K562 (cell line): ENCODE measurements at regions not wholly inside any gene's neighbourhood (a gene's known extent, or its start where the extent isn't known, plus 50 kb on each side); places are given as distances from the start of the nearest gene placed in this dataset.
A peak's percentile ranks its signal among the peaks of the same experiment; 100 is the strongest.

Experiments used
- ATAC-seq: fragments of 200-7000 bp; cut with Tn5 transposase; 3 replicates; pipeline ENCODE4 v1.9.1; 2020; ENCODE audit warnings: moderate library complexity
- BruUV-seq: library from RNA; stranded (reverse); fragments of 400-500 nt; replicated peaks from 2 replicates; lab custom pipeline; 2021; lab: Mats Ljungman, UMichigan
- CTCF ChIA-PET: fragments of 300-600 bp; formaldehyde crosslinking; extraction: SDS; loops from one replicate; lab custom pipeline; 2021; ENCODE audit warnings: low intra/inter-chr PET ratio; lab: Yijun Ruan, JAX
- POLR2A ChIA-PET: fragments of 300-600, 350-650 bp; sonication (Branson Sonifier 250); formaldehyde crosslinking; extraction: SDS; loops from one replicate; lab custom pipeline; 2021; ENCODE audit warnings: antibody characterized with exemption, inconsistent platforms; lab: Yijun Ruan, JAX
- DNase-seq, 4 experiments: peaks; one replicate each; pipeline versions ENCODE4 v3.0.0 to v3.0.0-alpha.2; 2011 to 2018; ENCODE audit warnings: low spot score in 3 of 4, mixed read lengths in 3 of 4; ENCODE audit errors: extremely low read depth in 1 of 4
- FAIRE-seq: peaks from 2 replicates; lab custom pipeline; 2011; peaks lifted over from hg19 to GRCh38; lab: Jason Lieb, UNC
- H2AFZ ChIP-seq: 2 replicates; pipeline ENCODE4 v1.6.0; 2011; ENCODE audit warnings: low read depth, low read length, control low read depth, inconsistent platforms
- H3K27ac ChIP-seq: fragments of 200-600 bp; 3 replicates; pipeline ENCODE4 v1.8.0; 2011; ENCODE audit warnings: low read depth, mild to moderate bottlenecking, control low read depth, inconsistent platforms, low read length, moderate library complexity, mixed read lengths; ENCODE audit errors: extremely low read depth
- H3K27me3 ChIP-seq, 2 experiments: fragments of 300-600 bp in 1 of 2; 2 replicates in 1 of 2; 3 replicates in 1 of 2; pipeline versions ENCODE4 v1.6.0 to v1.8.0; 2011; ENCODE audit warnings: inconsistent platforms in 2 of 2, low read length in 2 of 2, mild to moderate bottlenecking in 1 of 2, mixed read lengths in 1 of 2, moderate library complexity in 1 of 2; ENCODE audit not compliant: control insufficient read depth in 2 of 2, insufficient read depth in 2 of 2
- H3K36me3 ChIP-seq: fragments of 300-600 bp; 3 replicates; pipeline ENCODE4 v1.8.0; 2011; ENCODE audit warnings: mild to moderate bottlenecking, low read length, inconsistent platforms; ENCODE audit not compliant: control insufficient read depth, insufficient read depth
- H3K4me1 ChIP-seq, 2 experiments: fragments of 200-600 bp in 1 of 2; replicated peaks in 1 of 2; 2 replicates in 1 of 2; 3 replicates in 1 of 2; pipeline versions ENCODE4 v1.5.1 to v1.8.0; 2011; ENCODE audit warnings: inconsistent platforms in 2 of 2, low read length in 2 of 2, mild to moderate bottlenecking in 1 of 2, mixed read lengths in 1 of 2, moderate library complexity in 1 of 2; ENCODE audit not compliant: control insufficient read depth in 2 of 2, insufficient read depth in 2 of 2
- H3K4me2 ChIP-seq: 2 replicates; pipeline ENCODE4 v1.6.1; 2011; ENCODE audit warnings: low read length, control low read depth, inconsistent platforms, mixed read lengths; ENCODE audit not compliant: insufficient read depth
- H3K4me3 ChIP-seq: fragments of 200-600 bp; sonication (generic), shearing (Covaris generic); 2 replicates; pipeline ENCODE4 v1.5.1; 2016; ENCODE audit warnings: control low read depth, inconsistent platforms
- H3K79me2 ChIP-seq: fragments of 200-600 bp; 3 replicates; pipeline ENCODE4 v1.8.0; 2011; ENCODE audit warnings: low read length, inconsistent platforms; ENCODE audit not compliant: control insufficient read depth, insufficient read depth
- H3K9ac ChIP-seq, 2 experiments: 2 replicates each; pipeline versions ENCODE4 v1.6.0 to v1.6.1; 2011; ENCODE audit warnings: low read depth in 2 of 2, low read length in 2 of 2, control low read depth in 1 of 2, inconsistent platforms in 1 of 2, mild to moderate bottlenecking in 1 of 2, mixed read lengths in 1 of 2; ENCODE audit not compliant: insufficient read depth in 1 of 2
- H3K9me1 ChIP-seq: one replicate; pipeline ENCODE4 v1.6.0; 2011; ENCODE audit warnings: inconsistent platforms, mild to moderate bottlenecking, low read length, moderate library complexity; ENCODE audit not compliant: control insufficient read depth, insufficient read depth
- H3K9me3 ChIP-seq: replicated peaks from 2 replicates; pipeline ENCODE4 v1.5.1; 2011; ENCODE audit warnings: low read depth, low read length, inconsistent platforms; ENCODE audit not compliant: control insufficient read depth, insufficient read depth
- H4K20me1 ChIP-seq: replicated peaks from 2 replicates; pipeline ENCODE4 v1.6.1; 2011; ENCODE audit warnings: low read length, inconsistent platforms, mixed read lengths; ENCODE audit not compliant: control insufficient read depth, insufficient read depth
- CXXC5 ChIP-seq: fragments of 250-450 bp; sonication (Bioruptor Pico); IDR thresholded peaks from 2 replicates; pipeline ENCODE4 v1.8.0; 2022; ENCODE audit warnings: inconsistent platforms, mild to moderate bottlenecking, moderate library complexity
- DPF2 ChIP-seq: fragments of 450-650 bp; IDR thresholded peaks from 2 replicates; pipeline ENCODE4 v1.6.1; 2016
- FOXA1 ChIP-seq: fragments of 450-650 bp; IDR thresholded peaks from 2 replicates; pipeline ENCODE4 v1.6.1; 2016; ENCODE audit warnings: mild to moderate bottlenecking, borderline replicate concordance
- SAP30 ChIP-seq: fragments of 200-600 bp; sonication (generic); IDR thresholded peaks from 2 replicates; pipeline ENCODE4 v1.6.1; 2012; ENCODE audit warnings: borderline replicate concordance, low read depth, mild to moderate bottlenecking, moderate library complexity, low read length, control low read depth, inconsistent platforms; ENCODE audit not compliant: insufficient read depth, poor library complexity, severe bottlenecking
- TAL1 ChIP-seq: fragments of 450-650 bp; IDR thresholded peaks from 2 replicates; pipeline ENCODE4 v1.6.1; 2016; ENCODE audit warnings: mild to moderate bottlenecking
- ZBED1 ChIP-seq: IDR thresholded peaks from 2 replicates; pipeline ENCODE4 v1.6.1; 2014
- ZNF23 ChIP-seq: fragments of 250-450 bp; sonication (Bioruptor Pico); IDR thresholded peaks from 2 replicates; pipeline ENCODE4 v1.4.0; 2020; ENCODE audit warnings: mild to moderate bottlenecking
- ZSCAN29 ChIP-seq: fragments of 450-650 bp; IDR thresholded peaks from 2 replicates; pipeline ENCODE4 v1.6.1; 2017
- WGBS: fragments of 100-300 bp; shearing (Covaris generic); methylation state at CpG from one replicate; pipeline ENCODE4 v1.1.6; 2016; ENCODE audit warnings: low coverage, mixed read lengths; ENCODE audit not compliant: insufficient coverage; ENCODE audit errors: missing lambda C conversion rate; 5-methylcytosine and 5-hydroxymethylcytosine counted together
- in situ Hi-C: fragments of 300-500 bp; cut with MboI; formaldehyde crosslinking; loops from 4 replicates; pipeline ENCODE4 v1.15.0; 2018; ENCODE audit warnings: inconsistent platforms, mixed read lengths
- intact Hi-C: fragments of 100-400 bp; cut with micrococcal nuclease; formaldehyde crosslinking; loops from 2 replicates; pipeline ENCODE4 v1.14.2; 2022
- TF ChIP-seq, protein P1 (sequence below), 3 experiments: IDR thresholded peaks in 2 of 3; conservative IDR thresholded peaks in 1 of 3; 2 replicates each; pipeline ENCODE4 v1.5.1; 2011 to 2012; ENCODE audit warnings: low read length in 3 of 3, mild to moderate bottlenecking in 3 of 3, control low read depth in 2 of 3, improper control_type of control experiment in 1 of 3, inconsistent platforms in 1 of 3, low read depth in 1 of 3, mixed read lengths in 1 of 3, moderate library complexity in 1 of 3; ENCODE audit not compliant: insufficient read depth in 2 of 3
- TF ChIP-seq, protein P2 (sequence below): fragments of 250-450 bp; sonication (Bioruptor Pico); IDR thresholded peaks from 2 replicates; pipeline ENCODE4 v1.8.0; 2022; ENCODE audit warnings: inconsistent platforms, mild to moderate bottlenecking, moderate library complexity, borderline replicate concordance
- TF ChIP-seq, protein P3 (sequence below): fragments of 450-650 bp; IDR thresholded peaks from 2 replicates; pipeline ENCODE4 v1.6.1; 2017; ENCODE audit warnings: antibody characterized with exemption, mild to moderate bottlenecking
- TF ChIP-seq, protein P4 (sequence below): fragments of 450-650 bp; IDR thresholded peaks from 2 replicates; pipeline ENCODE4 v1.7.0; 2016; ENCODE audit warnings: borderline replicate concordance

DNA sequence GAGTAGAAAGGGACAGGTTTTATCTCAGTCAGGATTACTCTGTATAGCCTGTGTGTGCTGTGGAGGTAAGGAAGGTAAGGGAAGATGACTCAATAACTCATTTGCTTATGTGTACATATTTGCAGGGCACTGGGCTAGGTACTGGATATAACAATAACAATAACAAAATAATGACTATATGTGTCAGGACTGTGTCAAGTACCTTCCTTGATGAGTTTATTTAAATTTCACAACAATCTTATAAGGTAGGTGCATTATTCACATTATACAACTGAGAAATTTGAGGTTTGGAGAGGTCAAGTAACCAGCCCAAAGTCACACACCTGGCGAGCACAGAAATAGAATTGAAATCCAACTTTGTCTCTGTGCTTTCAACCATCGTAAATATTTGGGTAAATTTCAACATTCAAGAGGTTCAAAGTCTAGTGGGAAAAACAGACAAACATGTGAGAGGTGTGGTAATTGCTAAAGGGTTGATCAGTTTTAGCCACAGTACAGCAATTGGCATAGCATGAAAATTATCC is 131.8 kb downstream of the APIP start:
- peak overlapping the region; percentile 46; the same call in 1 of the 3 replicates for H3K27ac ChIP-seq
- no peaks in the 10 kb centered on the region for H3K79me2 ChIP-seq
- no peaks in the 10 kb centered on the region for H3K27me3 ChIP-seq
- peaks cover 4 to 7% of the 10 kb centered on the region in 2 experiments; a peak in 4 of 5 replicates for H3K4me1 ChIP-seq
- ChIA-PET POLR2A (no interaction called here), CTCF (no interaction called here)
- H2AFZ ChIP-seq, result peak overlapping the region; percentile 84
- no peak overlapping the region; a peak in 1 of 4 replicates for H3K9ac ChIP-seq
- FAIRE-seq (no peak), ATAC-seq (peak; percentile 27; the same call in 2 of the 3 replicates), DNase-seq (no peak)
- no TSS peak for BruUV-seq
- WGBS, result 59% methylated on average over 2 of the region's 2 CpGs
- no peaks in the 10 kb centered on the region for H3K9me1 ChIP-seq
- no peak overlapping the region for H3K4me2 ChIP-seq
- intact Hi-C loops (no loop called here), in situ Hi-C loops (no loop called here)
- H4K20me1 ChIP-seq, result no peaks in the 10 kb centered on the region
- H3K9me3 ChIP-seq, result no peaks in the 10 kb centered on the region
- H3K4me3 ChIP-seq, result no peak overlapping the region
- H3K36me3 ChIP-seq, result no peaks in the 10 kb centered on the region
- TF ChIP-seq, protein P1, sequence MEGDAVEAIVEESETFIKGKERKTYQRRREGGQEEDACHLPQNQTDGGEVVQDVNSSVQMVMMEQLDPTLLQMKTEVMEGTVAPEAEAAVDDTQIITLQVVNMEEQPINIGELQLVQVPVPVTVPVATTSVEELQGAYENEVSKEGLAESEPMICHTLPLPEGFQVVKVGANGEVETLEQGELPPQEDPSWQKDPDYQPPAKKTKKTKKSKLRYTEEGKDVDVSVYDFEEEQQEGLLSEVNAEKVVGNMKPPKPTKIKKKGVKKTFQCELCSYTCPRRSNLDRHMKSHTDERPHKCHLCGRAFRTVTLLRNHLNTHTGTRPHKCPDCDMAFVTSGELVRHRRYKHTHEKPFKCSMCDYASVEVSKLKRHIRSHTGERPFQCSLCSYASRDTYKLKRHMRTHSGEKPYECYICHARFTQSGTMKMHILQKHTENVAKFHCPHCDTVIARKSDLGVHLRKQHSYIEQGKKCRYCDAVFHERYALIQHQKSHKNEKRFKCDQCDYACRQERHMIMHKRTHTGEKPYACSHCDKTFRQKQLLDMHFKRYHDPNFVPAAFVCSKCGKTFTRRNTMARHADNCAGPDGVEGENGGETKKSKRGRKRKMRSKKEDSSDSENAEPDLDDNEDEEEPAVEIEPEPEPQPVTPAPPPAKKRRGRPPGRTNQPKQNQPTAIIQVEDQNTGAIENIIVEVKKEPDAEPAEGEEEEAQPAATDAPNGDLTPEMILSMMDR (IDR thresholded peaks at IDR 0.05 in 2 of 3, conservative IDR thresholded peaks at IDR 0.05 in 1 of 3; ENCODE audit: insufficient read depth in 2 of 3, low read depth in 1 of 3, low read length in 3 of 3), result no peak
- no peak for TF ChIP-seq FOXA1
- TF ChIP-seq TAL1, result no peak
- no peak for TF ChIP-seq ZBED1
- no peak for TF ChIP-seq SAP30
- TF ChIP-seq, protein P2, sequence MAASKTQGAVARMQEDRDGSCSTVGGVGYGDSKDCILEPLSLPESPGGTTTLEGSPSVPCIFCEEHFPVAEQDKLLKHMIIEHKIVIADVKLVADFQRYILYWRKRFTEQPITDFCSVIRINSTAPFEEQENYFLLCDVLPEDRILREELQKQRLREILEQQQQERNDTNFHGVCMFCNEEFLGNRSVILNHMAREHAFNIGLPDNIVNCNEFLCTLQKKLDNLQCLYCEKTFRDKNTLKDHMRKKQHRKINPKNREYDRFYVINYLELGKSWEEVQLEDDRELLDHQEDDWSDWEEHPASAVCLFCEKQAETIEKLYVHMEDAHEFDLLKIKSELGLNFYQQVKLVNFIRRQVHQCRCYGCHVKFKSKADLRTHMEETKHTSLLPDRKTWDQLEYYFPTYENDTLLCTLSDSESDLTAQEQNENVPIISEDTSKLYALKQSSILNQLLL, result no peak
- TF ChIP-seq ZNF23 (CRISPR knock-in tag), result no peak
- no peak for TF ChIP-seq CXXC5 (CRISPR knock-in tag)
- TF ChIP-seq DPF2, result no peak
- TF ChIP-seq, protein P3, sequence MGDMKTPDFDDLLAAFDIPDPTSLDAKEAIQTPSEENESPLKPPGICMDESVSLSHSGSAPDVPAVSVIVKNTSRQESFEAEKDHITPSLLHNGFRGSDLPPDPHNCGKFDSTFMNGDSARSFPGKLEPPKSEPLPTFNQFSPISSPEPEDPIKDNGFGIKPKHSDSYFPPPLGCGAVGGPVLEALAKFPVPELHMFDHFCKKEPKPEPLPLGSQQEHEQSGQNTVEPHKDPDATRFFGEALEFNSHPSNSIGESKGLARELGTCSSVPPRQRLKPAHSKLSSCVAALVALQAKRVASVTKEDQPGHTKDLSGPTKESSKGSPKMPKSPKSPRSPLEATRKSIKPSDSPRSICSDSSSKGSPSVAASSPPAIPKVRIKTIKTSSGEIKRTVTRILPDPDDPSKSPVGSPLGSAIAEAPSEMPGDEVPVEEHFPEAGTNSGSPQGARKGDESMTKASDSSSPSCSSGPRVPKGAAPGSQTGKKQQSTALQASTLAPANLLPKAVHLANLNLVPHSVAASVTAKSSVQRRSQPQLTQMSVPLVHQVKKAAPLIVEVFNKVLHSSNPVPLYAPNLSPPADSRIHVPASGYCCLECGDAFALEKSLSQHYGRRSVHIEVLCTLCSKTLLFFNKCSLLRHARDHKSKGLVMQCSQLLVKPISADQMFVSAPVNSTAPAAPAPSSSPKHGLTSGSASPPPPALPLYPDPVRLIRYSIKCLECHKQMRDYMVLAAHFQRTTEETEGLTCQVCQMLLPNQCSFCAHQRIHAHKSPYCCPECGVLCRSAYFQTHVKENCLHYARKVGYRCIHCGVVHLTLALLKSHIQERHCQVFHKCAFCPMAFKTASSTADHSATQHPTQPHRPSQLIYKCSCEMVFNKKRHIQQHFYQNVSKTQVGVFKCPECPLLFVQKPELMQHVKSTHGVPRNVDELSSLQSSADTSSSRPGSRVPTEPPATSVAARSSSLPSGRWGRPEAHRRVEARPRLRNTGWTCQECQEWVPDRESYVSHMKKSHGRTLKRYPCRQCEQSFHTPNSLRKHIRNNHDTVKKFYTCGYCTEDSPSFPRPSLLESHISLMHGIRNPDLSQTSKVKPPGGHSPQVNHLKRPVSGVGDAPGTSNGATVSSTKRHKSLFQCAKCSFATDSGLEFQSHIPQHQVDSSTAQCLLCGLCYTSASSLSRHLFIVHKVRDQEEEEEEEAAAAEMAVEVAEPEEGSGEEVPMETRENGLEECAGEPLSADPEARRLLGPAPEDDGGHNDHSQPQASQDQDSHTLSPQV, result no peak
- TF ChIP-seq ZSCAN29, result no peak
- TF ChIP-seq, protein P4, sequence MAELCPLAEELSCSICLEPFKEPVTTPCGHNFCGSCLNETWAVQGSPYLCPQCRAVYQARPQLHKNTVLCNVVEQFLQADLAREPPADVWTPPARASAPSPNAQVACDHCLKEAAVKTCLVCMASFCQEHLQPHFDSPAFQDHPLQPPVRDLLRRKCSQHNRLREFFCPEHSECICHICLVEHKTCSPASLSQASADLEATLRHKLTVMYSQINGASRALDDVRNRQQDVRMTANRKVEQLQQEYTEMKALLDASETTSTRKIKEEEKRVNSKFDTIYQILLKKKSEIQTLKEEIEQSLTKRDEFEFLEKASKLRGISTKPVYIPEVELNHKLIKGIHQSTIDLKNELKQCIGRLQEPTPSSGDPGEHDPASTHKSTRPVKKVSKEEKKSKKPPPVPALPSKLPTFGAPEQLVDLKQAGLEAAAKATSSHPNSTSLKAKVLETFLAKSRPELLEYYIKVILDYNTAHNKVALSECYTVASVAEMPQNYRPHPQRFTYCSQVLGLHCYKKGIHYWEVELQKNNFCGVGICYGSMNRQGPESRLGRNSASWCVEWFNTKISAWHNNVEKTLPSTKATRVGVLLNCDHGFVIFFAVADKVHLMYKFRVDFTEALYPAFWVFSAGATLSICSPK, result no peak
